GM19023 (cell line): ENCODE measurements at regions not wholly inside any gene's neighbourhood (a gene's known extent, or its start where the extent isn't known, plus 50 kb on each side); places are given as distances from the start of the nearest gene placed in this dataset.
"Not testable (repeated sequence)": the region's sequence is repeated elsewhere in the genome, so short reads cannot be mapped to it uniquely, and the experiment has no call there.

Experiments used
- ATAC-seq: cut with Tn5 transposase; IDR thresholded peaks from one replicate; pipeline ENCODE4 v1.9.1; 2021; ENCODE audit warnings: mild to moderate bottlenecking, moderate library complexity; ENCODE audit not compliant: unreplicated experiment

DNA sequence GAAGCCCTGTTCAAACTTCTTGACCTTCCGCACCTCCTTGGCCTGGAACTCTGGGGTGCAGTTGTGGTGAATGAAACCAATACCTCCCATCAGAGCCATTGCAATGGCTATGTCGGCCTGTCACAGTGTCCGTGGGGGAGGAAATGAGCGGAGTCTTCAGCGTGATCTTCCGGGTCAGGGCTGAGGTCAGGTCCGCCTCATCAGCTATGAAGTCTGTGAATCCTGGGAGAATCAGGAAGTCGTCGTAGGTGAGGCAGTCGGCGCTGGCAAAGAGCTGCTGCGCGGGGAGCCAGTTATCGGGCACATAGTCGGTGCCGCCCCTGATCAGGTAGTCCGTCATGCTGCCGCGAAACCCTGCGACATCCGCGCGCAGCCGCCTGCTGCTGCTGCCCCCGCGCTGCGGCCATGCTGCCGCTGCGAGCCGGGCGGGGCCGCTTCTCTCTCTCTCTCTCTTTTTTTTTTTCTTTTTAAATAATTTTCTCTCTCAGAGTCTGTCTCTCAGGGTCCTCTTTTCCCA lies 154.1 kb upstream of the ZSWIM2 start:
- no peak for ATAC-seq

GRCh38 chr2:187002242-187002641 lies 153.3 kb upstream of the ZSWIM2 start:
- no peak for ATAC-seq

DNA sequence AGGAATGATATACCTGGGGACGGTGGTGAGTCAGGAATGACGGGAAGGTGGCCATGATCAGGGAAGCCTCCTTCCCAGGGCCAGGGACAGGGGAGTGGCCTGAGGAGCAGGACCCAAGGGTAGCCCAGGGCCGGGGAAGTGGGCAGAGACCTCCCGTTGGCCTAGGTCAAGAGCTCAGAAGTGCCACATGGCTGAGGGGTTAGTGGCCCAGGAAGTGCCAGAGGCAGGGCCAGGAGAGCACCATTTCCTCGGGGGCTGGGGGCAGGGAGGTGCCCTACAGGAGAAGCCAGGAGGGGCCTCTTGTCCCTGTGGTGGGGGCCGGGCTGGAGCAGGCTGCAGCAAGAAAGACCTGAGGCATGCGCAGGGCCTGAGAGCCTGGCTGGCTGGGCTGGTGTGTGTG lies 152.3 kb upstream of the ZSWIM2 start:
- ATAC-seq: no peak

DNA sequence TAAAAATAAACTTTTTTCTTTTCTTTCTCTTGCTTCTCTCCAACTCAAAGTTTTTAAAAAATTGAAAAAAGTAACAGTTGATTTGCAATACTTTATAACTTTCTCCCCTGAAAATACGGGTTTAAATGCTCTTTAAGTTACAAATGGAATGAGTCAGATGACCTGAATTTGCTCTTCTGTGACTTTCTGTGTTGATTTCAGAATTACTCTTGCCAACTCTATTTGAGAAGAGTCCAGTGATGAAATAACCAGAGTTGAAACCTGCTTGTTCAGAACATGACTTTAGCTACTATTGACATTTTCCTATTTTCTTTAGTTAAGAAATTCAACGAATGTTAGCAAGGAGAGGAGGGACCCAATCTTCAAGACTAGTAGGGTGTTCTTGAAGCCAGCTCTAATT lies 146.1 kb upstream of the ZSWIM2 start:
- ATAC-seq: no peak

- ATAC-seq: no peak
Measured at GRCh38 chr2:186992597-186992996, 143.6 kb upstream of the ZSWIM2 start.

- no peak for ATAC-seq
Measured at GRCh38 chr2:186991766-186992417, 142.9 kb upstream of the ZSWIM2 start.

- ATAC-seq: no peak
Measured at GRCh38 chr2:186984966-186985365, 136.0 kb upstream of the ZSWIM2 start.

GRCh38 chr2:186984481-186984880 lies 135.5 kb upstream of the ZSWIM2 start:
- no peak for ATAC-seq

GRCh38 chr2:186980787-186981550 lies 132.0 kb upstream of the ZSWIM2 start:
- ATAC-seq: no peak

GRCh38 chr2:186980117-186980442 lies 131.1 kb upstream of the ZSWIM2 start:
- ATAC-seq: no peak

- no peak for ATAC-seq
Measured at GRCh38 chr2:186979439-186980116, 130.6 kb upstream of the ZSWIM2 start.

GRCh38 chr2:186977433-186978045 lies 128.6 kb upstream of the ZSWIM2 start:
- no peak for ATAC-seq

DNA sequence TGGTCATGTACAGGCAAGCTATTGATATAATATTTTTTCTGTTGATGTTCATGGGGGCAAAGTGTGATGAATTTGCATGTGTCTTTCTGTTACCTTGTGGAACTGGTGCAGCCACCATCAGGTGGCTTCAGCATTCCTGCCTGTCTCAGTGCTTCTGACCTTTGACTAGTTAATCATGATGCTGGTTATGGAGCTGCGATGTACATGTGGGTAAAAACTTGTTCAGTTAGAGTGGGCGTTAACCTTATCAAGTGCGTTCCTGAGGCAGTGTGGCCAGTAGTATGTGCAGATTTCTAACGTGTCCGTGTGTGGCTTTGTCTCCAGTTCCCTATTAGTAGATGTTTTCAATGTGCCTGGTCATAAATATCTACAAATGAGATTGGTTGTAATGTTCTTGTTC lies 127.4 kb upstream of the ZSWIM2 start:
- no peak for ATAC-seq

- no peak for ATAC-seq
Measured at GRCh38 chr2:186972281-186972970, 123.5 kb upstream of the ZSWIM2 start.

DNA sequence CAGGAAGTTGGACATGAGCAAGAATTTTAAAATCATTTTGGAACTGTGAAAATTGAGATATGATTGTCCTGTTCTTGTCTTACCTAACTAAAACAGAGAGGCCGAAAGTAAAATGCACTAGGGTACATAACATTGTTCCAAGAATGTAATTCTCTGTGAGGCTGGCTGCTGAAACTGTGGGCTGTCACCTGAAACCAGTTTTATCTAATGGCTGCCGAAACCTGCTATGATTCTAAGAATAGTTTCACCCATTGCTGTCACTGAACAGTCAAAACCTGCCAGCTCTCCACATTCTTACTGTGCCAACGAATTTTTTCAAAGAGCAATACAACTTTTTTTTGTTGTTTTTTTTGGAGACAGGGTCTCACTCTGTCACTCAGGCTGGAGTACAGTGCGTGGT lies 119.3 kb upstream of the ZSWIM2 start:
- peak; percentile 75 for ATAC-seq

GRCh38 chr2:186966015-186966414 lies 117.0 kb upstream of the ZSWIM2 start:
- no peak for ATAC-seq

- ATAC-seq: no peak
Measured at GRCh38 chr2:186962085-186962747, 113.2 kb upstream of the ZSWIM2 start.

DNA sequence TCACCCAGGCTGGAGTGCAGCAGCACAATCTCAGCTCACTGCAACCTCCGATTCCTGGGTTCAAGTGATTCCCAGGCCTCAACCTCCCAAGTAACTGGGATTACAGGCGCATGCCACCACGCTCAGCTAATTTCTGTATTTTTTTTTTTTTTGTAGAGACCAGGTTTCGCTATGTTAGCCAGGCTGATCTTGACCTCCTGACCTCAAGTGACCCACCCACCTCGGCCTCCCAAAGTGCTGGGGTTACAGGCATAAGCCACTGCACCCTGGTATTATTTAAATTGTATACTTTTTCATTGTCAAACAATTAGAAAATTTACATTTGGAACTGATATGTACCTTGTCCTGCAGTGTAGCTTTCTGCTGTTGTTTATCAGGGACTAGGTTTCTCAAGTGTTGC lies 111.3 kb upstream of the ZSWIM2 start:
- not testable (repeated sequence) for ATAC-seq

- ATAC-seq: no peak
Measured at GRCh38 chr2:186959486-186959885, 110.5 kb upstream of the ZSWIM2 start.

GRCh38 chr2:186950694-186951093 lies 101.7 kb upstream of the ZSWIM2 start:
- ATAC-seq: no peak
